CD14-positive monocyte (primary cell): ENCODE measurements at regions not wholly inside any gene's neighbourhood (a gene's known extent, or its start where the extent isn't known, plus 50 kb on each side); places are given as distances from the start of the nearest gene placed in this dataset.

Experiments used
- DNase-seq, 3 donors: peaks; one replicate each; pipeline ENCODE4 v3.0.0-alpha.2; 2011 to 2022
- H2AFZ ChIP-seq: 2 replicates; pipeline ENCODE4 v1.6.0; 2012; ENCODE audit warnings: mild to moderate bottlenecking, low read depth, low read length, inconsistent platforms; ENCODE audit not compliant: insufficient read depth, poor library complexity, severe bottlenecking
- H3K27ac ChIP-seq, 2 donors: 1 replicate in 1 of 2; 2 replicates in 1 of 2; pipeline ENCODE4 v1.5.1; 2012 to 2013; ENCODE audit warnings: low read length in 2 of 2, control low read depth in 1 of 2, inconsistent platforms in 1 of 2, low read depth in 1 of 2, mild to moderate bottlenecking in 1 of 2
- H3K27me3 ChIP-seq, 2 donors: one replicate each; pipeline versions ENCODE4 v1.6.0 to v1.6.1; 2011 to 2013; ENCODE audit warnings: low read length in 2 of 2; ENCODE audit not compliant: control insufficient read depth in 2 of 2, insufficient read depth in 2 of 2
- H3K36me3 ChIP-seq, 2 donors: replicated peaks in 1 of 2; 1 replicate in 1 of 2; 2 replicates in 1 of 2; pipeline versions ENCODE4 v1.5.1 to v1.6.1; 2012 to 2013; ENCODE audit warnings: low read length in 2 of 2, control low read depth in 1 of 2, inconsistent platforms in 1 of 2, mild to moderate bottlenecking in 1 of 2; ENCODE audit not compliant: insufficient read depth in 2 of 2, control insufficient read depth in 1 of 2
- H3K4me1 ChIP-seq, 2 donors: 1 replicate in 1 of 2; 2 replicates in 1 of 2; pipeline versions ENCODE4 v1.5.1 to v1.6.1; 2012 to 2013; ENCODE audit warnings: low read length in 2 of 2, control low read depth in 1 of 2, inconsistent platforms in 1 of 2, mild to moderate bottlenecking in 1 of 2, moderate library complexity in 1 of 2; ENCODE audit not compliant: insufficient read depth in 2 of 2, control insufficient read depth in 1 of 2
- H3K4me2 ChIP-seq: replicated peaks from 2 replicates; pipeline ENCODE3; 2012; ENCODE audit warnings: low read length, moderate library complexity, mild to moderate bottlenecking; ENCODE audit not compliant: poor library complexity, severe bottlenecking; ENCODE audit errors: extremely low read depth
- H3K4me3 ChIP-seq, 3 experiments: fragments of 200-600 bp in 1 of 3; sonication (generic) in 1 of 3; replicated peaks in 1 of 3; 1 replicate in 2 of 3; 2 replicates in 1 of 3; pipeline ENCODE4 v1.5.1; 2011 to 2013; ENCODE audit warnings: low read length in 3 of 3, mild to moderate bottlenecking in 3 of 3, control low read depth in 2 of 3, low read depth in 2 of 3, inconsistent platforms in 1 of 3, moderate library complexity in 1 of 3
- H3K79me2 ChIP-seq: 2 replicates; pipeline ENCODE4 v1.6.0; 2012; ENCODE audit warnings: mild to moderate bottlenecking, control low read depth, inconsistent platforms, low read length, moderate library complexity; ENCODE audit not compliant: insufficient read depth
- H3K9ac ChIP-seq: 2 replicates; pipeline ENCODE4 v1.6.0; 2017; ENCODE audit warnings: low read length, mild to moderate bottlenecking; ENCODE audit not compliant: insufficient read depth, poor library complexity, severe bottlenecking
- H3K9me3 ChIP-seq, 2 donors: replicated peaks in 1 of 2; 1 replicate in 1 of 2; 2 replicates in 1 of 2; pipeline versions ENCODE4 v1.5.1 to v1.6.1; 2012 to 2013; ENCODE audit warnings: low read length in 2 of 2, control low read depth in 1 of 2; ENCODE audit not compliant: control insufficient read depth in 1 of 2, insufficient read depth in 1 of 2
- H4K20me1 ChIP-seq: 2 replicates; pipeline ENCODE4 v1.6.0; 2012; ENCODE audit warnings: mild to moderate bottlenecking, low read length, control low read depth, moderate library complexity; ENCODE audit not compliant: insufficient read depth
- H3K27ac Mint-ChIP-seq, 7 donors: one replicate each; pipeline ENCODE4 v1.8.0; 2020; ENCODE audit warnings: mild to moderate bottlenecking in 7 of 7, mixed read lengths in 7 of 7, moderate library complexity in 6 of 7, inconsistent platforms in 2 of 7
- H3K27me3 Mint-ChIP-seq, 3 donors: one replicate each; pipeline ENCODE4 v1.8.0; 2021 to 2022; ENCODE audit warnings: low read depth in 3 of 3, mild to moderate bottlenecking in 3 of 3, mixed read lengths in 3 of 3, moderate library complexity in 3 of 3, inconsistent platforms in 1 of 3
- H3K36me3 Mint-ChIP-seq, 2 donors: one replicate each; pipeline ENCODE4 v1.8.0; 2020; ENCODE audit warnings: mixed read lengths in 2 of 2, inconsistent platforms in 1 of 2, mild to moderate bottlenecking in 1 of 2
- H3K4me1 Mint-ChIP-seq: one replicate; pipeline ENCODE4 v1.8.0; 2020; ENCODE audit warnings: mild to moderate bottlenecking, mixed read lengths
- H3K4me3 Mint-ChIP-seq, 2 donors: one replicate each; pipeline ENCODE4 v1.8.0; 2020; ENCODE audit warnings: mild to moderate bottlenecking in 2 of 2, mixed read lengths in 2 of 2, moderate library complexity in 1 of 2
- H3K9me3 Mint-ChIP-seq, 7 donors: one replicate each; pipeline ENCODE4 v1.8.0; 2020 to 2022; ENCODE audit warnings: mixed read lengths in 7 of 7, mild to moderate bottlenecking in 6 of 7, moderate library complexity in 6 of 7, inconsistent platforms in 2 of 7
- CTCF ChIP-seq: fragments of 200-600 bp; IDR thresholded peaks from one replicate; pipeline ENCODE4 v1.8.0; 2022; ENCODE audit warnings: antibody characterized with exemption, mild to moderate bottlenecking
- WGBS: methylation state at CpG from one replicate; pipeline ENCODE4 v1.1.5; 2013; ENCODE audit warnings: missing lambda C conversion rate; ENCODE audit not compliant: insufficient coverage; 5-methylcytosine and 5-hydroxymethylcytosine counted together
- intact Hi-C, 2 donors: fragments of 100-400 bp; cut with micrococcal nuclease; formaldehyde crosslinking; loops; one replicate each; pipeline versions ENCODE4 v1.15.0 to v1.15.1; 2023

- H3K4me3 Mint-ChIP-seq: no peak overlapping the region
- peaks cover 8 to 28% (median 13%) of the 10 kb centered on the region in 7 donors for H3K9me3 Mint-ChIP-seq
- no peak overlapping the region for H3K9ac ChIP-seq
- TF ChIP-seq CTCF: no peak
- H3K27me3 Mint-ChIP-seq: no peaks in the 10 kb centered on the region
- H3K36me3 Mint-ChIP-seq: no peaks in the 10 kb centered on the region
- H3K36me3 ChIP-seq: no peaks in the 10 kb centered on the region
- H3K4me1 Mint-ChIP-seq: no peaks in the 10 kb centered on the region
- intact Hi-C loops: no loop called here
- H3K27ac Mint-ChIP-seq: no peak overlapping the region
- no peaks in the 10 kb centered on the region for H3K79me2 ChIP-seq
- H3K4me2 ChIP-seq: no peak overlapping the region
- H3K4me1 ChIP-seq: no peaks in the 10 kb centered on the region
- no peak overlapping the region for H2AFZ ChIP-seq
- H3K9me3 ChIP-seq: peaks cover 17 to 20% of the 10 kb centered on the region in 2 donors
- H3K27ac ChIP-seq: no peak overlapping the region
- WGBS: no CpG with 5 or more reads among the region's 1 CpG
- no peak overlapping the region for H3K4me3 ChIP-seq
- no peaks in the 10 kb centered on the region for H3K27me3 ChIP-seq
- no peaks in the 10 kb centered on the region for H4K20me1 ChIP-seq
- no peak for DNase-seq
Observed at GRCh38 chr13:70253834-70254233, 145.6 kb upstream of the KLHL1 start.

GRCh38 chr13:70253411-70253810 is 145.2 kb upstream of the KLHL1 start:
- H3K4me3 ChIP-seq: no peak overlapping the region

More at GRCh38 chr13:70253411-70253810, 145.2 kb upstream of the KLHL1 start:
- Histone ChIP-seq H3K9ac (no peak overlapping the region), H2AFZ (no peak overlapping the region), H3K27me3 (no peaks in the 10 kb centered on the region), H3K9me3 (peaks cover 18 to 20% of the 10 kb centered on the region in 2 donors), H3K27ac (no peak overlapping the region), H4K20me1 (no peaks in the 10 kb centered on the region), H3K79me2 (no peaks in the 10 kb centered on the region), H3K4me2 (no peak overlapping the region), H3K4me1 (no peaks in the 10 kb centered on the region), H3K36me3 (no peaks in the 10 kb centered on the region)
- no peaks in the 10 kb centered on the region for H3K36me3 Mint-ChIP-seq
- no peaks in the 10 kb centered on the region for H3K4me1 Mint-ChIP-seq
- H3K27ac Mint-ChIP-seq: no peak overlapping the region
- WGBS: no CpG with 5 or more reads among the region's 2 CpGs
- no peak overlapping the region for H3K4me3 Mint-ChIP-seq
- peaks cover 8 to 28% (median 13%) of the 10 kb centered on the region in 7 donors for H3K9me3 Mint-ChIP-seq
- no peak for TF ChIP-seq CTCF
- DNase-seq: no peak
- H3K27me3 Mint-ChIP-seq: no peaks in the 10 kb centered on the region
- intact Hi-C loops: no loop called here
